Gastrocnemius medialis (tissue), 4 donors: ENCODE measurements at regions not wholly inside any gene's neighbourhood (a gene's known extent, or its start where the extent isn't known, plus 50 kb on each side); places are given as distances from the start of the nearest gene placed in this dataset.

Source experiments
- ATAC-seq, 2 donors: fragments of 150-250 bp; one replicate each; pipeline ENCODE4 v1.9.1; 2016
- DNase-seq, 2 donors: peaks; one replicate each; pipeline ENCODE4 v3.0.0-alpha.2; 2019
- H3K27ac ChIP-seq, 4 donors: fragments of 200-600 bp; sonication (generic); 1 replicate in 1 of 4; 2 replicates in 3 of 4; pipeline ENCODE4 v1.5.1; 2016 to 2018; ENCODE audit warnings: mild to moderate bottlenecking in 2 of 4, moderate library complexity in 1 of 4
- H3K27me3 ChIP-seq, 3 donors: fragments of 200-600 bp; sonication (generic) in 2 of 3; 1 replicate in 1 of 3; 2 replicates in 2 of 3; pipeline versions ENCODE4 v1.5.1 to v1.6.0; 2016 to 2019; ENCODE audit warnings: mild to moderate bottlenecking in 1 of 3, moderate library complexity in 1 of 3
- H3K36me3 ChIP-seq, 2 donors: fragments of 200-600 bp; sonication (generic) in 1 of 2; one replicate each; pipeline ENCODE4 v1.5.1; 2017 to 2018
- H3K4me1 ChIP-seq, 2 donors: fragments of 200-600 bp; sonication (generic) in 1 of 2; one replicate each; pipeline ENCODE4 v1.5.1; 2016 to 2017; ENCODE audit warnings: mild to moderate bottlenecking in 2 of 2
- H3K4me3 ChIP-seq, 4 donors: fragments of 200-600 bp; sonication (generic) in 3 of 4; 1 replicate in 1 of 4; 2 replicates in 3 of 4; pipeline ENCODE4 v1.5.1; 2016 to 2019; ENCODE audit warnings: mild to moderate bottlenecking in 2 of 4
- H3K9me3 ChIP-seq, 3 donors: fragments of 200-600 bp; sonication (generic) in 2 of 3; 1 replicate in 1 of 3; 2 replicates in 2 of 3; pipeline ENCODE4 v1.5.1; 2016 to 2019
- CTCF ChIP-seq, 5 experiments: fragments of 450-650 bp in 3 of 5; fragments of 200-600 bp in 2 of 5; sonication (generic) in 2 of 5; IDR thresholded peaks in 4 of 5; conservative IDR thresholded peaks in 1 of 5; 1 replicate in 4 of 5; 2 replicates in 1 of 5; pipeline ENCODE4 v1.5.1; 2016 to 2019; ENCODE audit warnings: antibody characterized with exemption in 5 of 5, mild to moderate bottlenecking in 3 of 5, moderate library complexity in 3 of 5
- POLR2A ChIP-seq, 2 donors: fragments of 450-650 bp; IDR thresholded peaks; one replicate each; pipeline ENCODE4 v1.6.1; 2017; ENCODE audit warnings: antibody characterized with exemption in 2 of 2, mild to moderate bottlenecking in 2 of 2, moderate library complexity in 2 of 2
- in situ Hi-C, 4 donors: fragments of 200-750 bp; cut with MboI; loops; one replicate each; pipeline versions ENCODE4 v1.15.0 to v1.8.0; 2017; ENCODE audit warnings: low sequenced_read_pairs in 4 of 4
- intact Hi-C: fragments of 100-400 bp; cut with DNase I; formaldehyde crosslinking; loops from one replicate; pipeline ENCODE4 v1.15.1; 2023; ENCODE audit warnings: low total_unique reads

GRCh38 chr7:34603711-34604444 lies 54.1 kb upstream of the NPSR1 start:
- in situ Hi-C loops (no loop called here), intact Hi-C loops (no loop called here)
- H3K4me1 ChIP-seq = no peaks in the 10 kb centered on the region
- no peaks in the 10 kb centered on the region for H3K27me3 ChIP-seq
- DNase-seq (no peak), ATAC-seq (no peak)
- no peak overlapping the region for H3K27ac ChIP-seq
- H3K9me3 ChIP-seq = no peaks in the 10 kb centered on the region
- no peaks in the 10 kb centered on the region for H3K36me3 ChIP-seq
- TF ChIP-seq CTCF (IDR thresholded peaks at IDR 0.05 in 4 of 5, conservative IDR thresholded peaks at IDR 0.05 in 1 of 5) (no peak), POLR2A (IDR thresholded peaks at IDR 0.05) (no peak)
- no peak overlapping the region for H3K4me3 ChIP-seq
